Colonic mucosa (tissue), 4 donors: ENCODE measurements at regions not wholly inside any gene's neighbourhood (a gene's known extent, or its start where the extent isn't known, plus 50 kb on each side); places are given as distances from the start of the nearest gene placed in this dataset.

Source experiments
- DNase-seq: peaks from one replicate; pipeline ENCODE4 v3.0.0-alpha.2; 2020
- H3K27ac ChIP-seq: fragments of 200-600 bp; one replicate; pipeline ENCODE4 v1.8.0; 2021
- H3K27me3 ChIP-seq: fragments of 200-600 bp; one replicate; pipeline ENCODE4 v1.8.0; 2021
- H3K36me3 ChIP-seq: fragments of 200-600 bp; one replicate; pipeline ENCODE4 v1.8.0; 2021
- H3K4me1 ChIP-seq: fragments of 200-600 bp; one replicate; pipeline ENCODE4 v1.8.0; 2021; ENCODE audit warnings: mild to moderate bottlenecking
- H3K4me3 ChIP-seq: fragments of 200-600 bp; one replicate; pipeline ENCODE4 v1.8.0; 2021
- H3K9ac ChIP-seq, 2 donors: one replicate each; pipeline ENCODE4 v1.7.0; 2013; ENCODE audit warnings: control low read depth in 2 of 2, low read depth in 2 of 2, low read length in 2 of 2
- H3K9me3 ChIP-seq: fragments of 200-600 bp; one replicate; pipeline ENCODE4 v1.8.0; 2021
- intact Hi-C: fragments of 100-400 bp; cut with DNase I; formaldehyde crosslinking; loops from one replicate; pipeline ENCODE4 v1.14.1; 2022
- TF ChIP-seq, protein P1 (sequence below): fragments of 200-600 bp; IDR thresholded peaks from one replicate; pipeline ENCODE4 v1.8.0; 2022; ENCODE audit warnings: antibody characterized with exemption, mild to moderate bottlenecking
- donor health status: healthy.
- donor health status: DM: no; HTN: no; CAD: no.
- donor health status: DM: no; HTN: no; CAD: no.

DNA sequence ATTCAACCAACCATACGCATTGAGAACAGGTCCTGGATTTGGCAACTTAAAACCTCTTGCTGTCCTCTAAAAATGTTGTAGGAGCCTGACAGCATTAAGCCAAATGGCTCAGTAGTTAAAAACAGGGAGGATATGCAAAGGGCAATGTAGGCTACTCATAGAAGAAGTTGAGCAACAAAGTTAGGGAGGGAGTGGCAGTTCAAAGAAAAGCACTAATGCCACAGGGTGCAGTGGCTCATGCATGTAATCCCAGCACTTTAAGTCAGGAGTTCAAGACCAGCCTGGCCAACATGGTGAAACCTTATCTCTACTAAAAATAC, 92.9 kb upstream of the ERG start:
- Histone ChIP-seq H3K27me3 (no peaks in the 10 kb centered on the region), H3K4me1 (no peaks in the 10 kb centered on the region), H3K9me3 (no peaks in the 10 kb centered on the region), H3K9ac (no peak overlapping the region), H3K4me3 (no peak overlapping the region), H3K36me3 (no peaks in the 10 kb centered on the region), H3K27ac (no peak overlapping the region)
- TF ChIP-seq, protein P1, sequence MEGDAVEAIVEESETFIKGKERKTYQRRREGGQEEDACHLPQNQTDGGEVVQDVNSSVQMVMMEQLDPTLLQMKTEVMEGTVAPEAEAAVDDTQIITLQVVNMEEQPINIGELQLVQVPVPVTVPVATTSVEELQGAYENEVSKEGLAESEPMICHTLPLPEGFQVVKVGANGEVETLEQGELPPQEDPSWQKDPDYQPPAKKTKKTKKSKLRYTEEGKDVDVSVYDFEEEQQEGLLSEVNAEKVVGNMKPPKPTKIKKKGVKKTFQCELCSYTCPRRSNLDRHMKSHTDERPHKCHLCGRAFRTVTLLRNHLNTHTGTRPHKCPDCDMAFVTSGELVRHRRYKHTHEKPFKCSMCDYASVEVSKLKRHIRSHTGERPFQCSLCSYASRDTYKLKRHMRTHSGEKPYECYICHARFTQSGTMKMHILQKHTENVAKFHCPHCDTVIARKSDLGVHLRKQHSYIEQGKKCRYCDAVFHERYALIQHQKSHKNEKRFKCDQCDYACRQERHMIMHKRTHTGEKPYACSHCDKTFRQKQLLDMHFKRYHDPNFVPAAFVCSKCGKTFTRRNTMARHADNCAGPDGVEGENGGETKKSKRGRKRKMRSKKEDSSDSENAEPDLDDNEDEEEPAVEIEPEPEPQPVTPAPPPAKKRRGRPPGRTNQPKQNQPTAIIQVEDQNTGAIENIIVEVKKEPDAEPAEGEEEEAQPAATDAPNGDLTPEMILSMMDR, result no peak
- no peak for DNase-seq
- intact Hi-C loops, result no loop called here

DNA sequence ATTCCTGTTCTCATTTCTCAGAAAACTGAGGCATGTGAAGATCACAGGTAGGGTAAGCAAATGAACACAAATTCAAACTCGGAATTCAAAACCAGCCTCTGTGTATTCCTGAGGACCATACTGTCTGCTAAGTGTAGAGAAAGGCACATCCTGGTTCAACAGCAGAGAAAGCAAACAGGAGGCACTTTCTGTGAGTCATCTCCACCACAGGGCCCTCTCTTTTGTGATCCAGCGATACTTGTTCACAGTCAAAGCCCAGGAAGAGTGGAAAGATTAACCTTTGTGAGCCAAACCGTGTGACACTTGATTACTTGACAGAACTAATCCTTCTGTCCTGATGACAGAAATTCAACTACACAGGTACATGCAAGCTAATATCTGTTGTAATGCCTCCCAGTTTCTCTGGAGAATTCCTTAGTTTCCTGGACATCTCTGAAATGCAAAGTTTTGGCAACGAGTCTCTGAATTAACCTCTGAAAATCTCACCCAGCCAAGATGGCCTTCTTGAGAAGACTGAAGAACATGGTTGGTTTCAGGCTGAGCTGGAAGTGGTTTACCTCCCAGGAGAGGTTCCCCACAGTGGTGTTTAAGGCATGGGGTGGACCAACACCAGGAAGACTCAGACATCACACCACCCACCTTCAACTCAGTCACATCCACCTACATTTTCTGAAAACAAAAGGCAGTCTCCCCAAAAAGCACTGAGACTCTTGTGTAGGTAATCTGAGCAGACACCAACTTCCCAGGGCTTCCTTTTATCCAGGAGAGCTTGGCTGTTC, 98.2 kb upstream of the ERG start:
- no peak overlapping the region for H3K27ac ChIP-seq

DNA sequence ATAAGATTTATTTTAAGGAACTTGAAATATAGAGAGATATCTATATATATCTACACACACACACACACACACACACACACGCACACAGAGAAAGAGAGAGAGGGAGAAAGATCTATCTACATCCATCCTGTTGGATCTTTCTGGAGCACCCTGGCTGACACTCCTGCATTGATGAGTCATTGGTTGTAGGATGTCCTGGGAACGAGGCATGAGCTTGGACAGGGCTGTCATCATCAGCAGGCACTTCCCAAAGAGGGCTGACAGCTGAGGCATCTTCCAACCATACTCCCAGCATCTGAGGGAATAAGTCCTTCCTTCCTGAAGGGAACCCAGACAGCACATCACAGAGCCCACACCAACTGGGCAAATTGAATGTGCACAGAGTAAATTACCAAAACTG, 99.1 kb upstream of the ERG start:
- DNase-seq, result no peak
- Histone ChIP-seq H3K27ac (no peak overlapping the region), H3K27me3 (no peaks in the 10 kb centered on the region), H3K36me3 (no peaks in the 10 kb centered on the region), H3K4me3 (no peak overlapping the region), H3K4me1 (no peaks in the 10 kb centered on the region), H3K9ac (no peak overlapping the region), H3K9me3 (no peaks in the 10 kb centered on the region)
- intact Hi-C loops, result no loop called here
- TF ChIP-seq, protein P1, result no peak

More for the DNA sequence above, 98.2 kb upstream of the ERG start:
- Histone ChIP-seq H3K9me3 (no peaks in the 10 kb centered on the region), H3K4me3 (no peak overlapping the region), H3K27me3 (no peaks in the 10 kb centered on the region), H3K36me3 (no peaks in the 10 kb centered on the region), H3K9ac (no peak overlapping the region), H3K4me1 (no peaks in the 10 kb centered on the region)
- TF ChIP-seq, protein P1, result no peak
- intact Hi-C loops, result no loop called here
- no peak for DNase-seq

DNA sequence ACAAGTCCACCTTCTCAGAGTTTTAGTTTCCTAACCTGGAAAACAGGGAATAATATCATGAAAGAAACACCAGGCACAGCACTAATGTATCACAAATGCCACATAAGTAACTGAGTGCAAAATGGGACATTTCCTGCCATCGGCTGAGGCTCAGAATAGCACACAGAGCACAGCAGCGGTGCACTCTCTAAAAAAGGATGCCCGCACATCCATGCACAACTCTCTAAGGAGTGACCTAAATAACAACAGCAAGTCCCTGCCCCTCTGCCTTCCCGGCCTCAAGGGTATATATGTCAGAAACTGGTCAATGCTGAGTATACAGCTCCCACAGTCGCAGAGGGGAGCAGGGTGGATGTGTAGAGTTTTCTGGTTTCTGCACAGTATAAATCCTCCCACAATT, 100.1 kb upstream of the ERG start:
- Histone ChIP-seq H3K4me3 (no peak overlapping the region), H3K9me3 (no peaks in the 10 kb centered on the region), H3K36me3 (no peaks in the 10 kb centered on the region), H3K4me1 (no peaks in the 10 kb centered on the region), H3K27ac (no peak overlapping the region), H3K27me3 (no peaks in the 10 kb centered on the region), H3K9ac (no peak overlapping the region)
- TF ChIP-seq, protein P1, result no peak
- no peak for DNase-seq
- intact Hi-C loops, result no loop called here

DNA sequence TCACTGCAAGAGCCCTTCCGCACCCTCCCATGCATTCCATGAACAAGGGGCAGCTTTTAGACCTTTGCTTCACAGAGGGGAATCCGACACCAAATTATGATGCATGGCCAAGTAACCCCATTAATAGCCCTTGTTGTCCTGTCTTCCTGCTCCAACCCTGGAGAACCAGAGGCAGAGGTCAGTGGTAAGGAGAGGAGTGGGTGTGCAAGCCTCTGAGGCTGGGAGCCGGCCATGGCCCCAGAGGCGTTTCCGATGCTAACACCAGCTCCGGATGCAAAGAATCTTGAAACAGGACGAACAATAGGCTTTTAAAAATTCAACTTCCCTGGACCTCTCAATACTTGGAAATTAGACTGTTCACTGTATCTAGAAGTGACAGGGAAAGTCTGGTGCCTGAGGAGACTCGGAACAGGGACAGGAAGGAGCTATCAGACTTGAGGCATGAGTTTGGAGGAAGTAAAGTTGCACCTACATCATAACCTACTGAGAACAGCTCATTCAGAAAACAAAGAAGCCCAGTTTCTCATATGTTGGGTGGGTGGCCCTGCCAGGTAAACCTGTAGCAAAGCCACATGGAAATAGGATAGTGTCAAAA, 101.2 kb upstream of the ERG start:
- intact Hi-C loops, result no loop called here
- no peak overlapping the region for H3K9ac ChIP-seq
- no peaks in the 10 kb centered on the region for H3K27me3 ChIP-seq
- H3K36me3 ChIP-seq, result no peaks in the 10 kb centered on the region
- TF ChIP-seq, protein P1, result no peak
- H3K4me3 ChIP-seq, result no peak overlapping the region
- no peak overlapping the region for H3K27ac ChIP-seq
- no peak for DNase-seq
- H3K9me3 ChIP-seq, result no peaks in the 10 kb centered on the region
- H3K4me1 ChIP-seq, result no peaks in the 10 kb centered on the region
